Immature natural killer cell (primary cell): ENCODE measurements at regions not wholly inside any gene's neighbourhood (a gene's known extent, or its start where the extent isn't known, plus 50 kb on each side); places are given as distances from the start of the nearest gene placed in this dataset.

Source experiments
- DNase-seq, 3 donors: peaks; one replicate each; pipeline ENCODE4 v3.0.0; 2022; ENCODE audit warnings: mixed read lengths in 1 of 3
- H3K27ac Mint-ChIP-seq, 6 donors: one replicate each; pipeline ENCODE4 v1.8.0; 2020; ENCODE audit warnings: mixed read lengths in 6 of 6, mild to moderate bottlenecking in 5 of 6, inconsistent platforms in 4 of 6, moderate library complexity in 3 of 6
- H3K27me3 Mint-ChIP-seq, 3 donors: one replicate each; pipeline ENCODE4 v1.8.0; 2020 to 2021; ENCODE audit warnings: low read depth in 3 of 3, mild to moderate bottlenecking in 3 of 3, mixed read lengths in 3 of 3, moderate library complexity in 3 of 3, inconsistent platforms in 1 of 3
- H3K36me3 Mint-ChIP-seq, 3 donors: one replicate each; pipeline ENCODE4 v1.8.0; 2020; ENCODE audit warnings: mixed read lengths in 3 of 3, inconsistent platforms in 2 of 3, mild to moderate bottlenecking in 2 of 3
- H3K4me1 Mint-ChIP-seq, 2 donors: one replicate each; pipeline ENCODE4 v1.8.0; 2020; ENCODE audit warnings: inconsistent platforms in 2 of 2, mild to moderate bottlenecking in 2 of 2, mixed read lengths in 2 of 2, moderate library complexity in 1 of 2
- H3K4me3 Mint-ChIP-seq, 5 donors: one replicate each; pipeline ENCODE4 v1.8.0; 2020; ENCODE audit warnings: mild to moderate bottlenecking in 5 of 5, mixed read lengths in 5 of 5, inconsistent platforms in 3 of 5, moderate library complexity in 3 of 5
- H3K9me3 Mint-ChIP-seq, 6 donors: one replicate each; pipeline ENCODE4 v1.8.0; 2020; ENCODE audit warnings: mild to moderate bottlenecking in 6 of 6, mixed read lengths in 6 of 6, inconsistent platforms in 4 of 6, moderate library complexity in 3 of 6

DNA sequence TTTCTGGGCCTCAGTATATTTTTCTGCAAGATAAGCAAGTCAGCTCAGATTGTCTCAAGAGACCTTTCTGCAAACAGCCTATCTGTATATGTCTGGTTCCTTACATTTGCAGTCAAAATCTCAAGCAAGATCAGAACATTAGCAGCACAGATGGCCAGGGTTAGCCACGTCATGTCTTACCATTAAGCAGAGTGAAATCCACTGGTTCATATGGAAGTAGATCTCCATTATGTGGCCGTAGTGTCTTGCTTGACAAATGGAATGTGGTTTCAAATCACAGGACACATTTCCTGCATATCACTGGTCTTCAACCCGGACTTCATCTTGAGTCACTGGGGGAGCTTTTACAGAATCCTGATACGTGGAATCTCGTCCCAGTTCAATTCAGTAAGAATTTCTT, 500.2 kb downstream of the FBXO15 start:
- no peak for DNase-seq
- Mint-ChIP-seq H3K27me3 (peaks cover 0 to 1% (median 0%) of the 10 kb centered on the region in 3 donors), H3K4me3 (no peak overlapping the region), H3K36me3 (no peaks in the 10 kb centered on the region), H3K27ac (no peak overlapping the region), H3K4me1 (no peaks in the 10 kb centered on the region), H3K9me3 (peaks cover 0 to 16% (median 6%) of the 10 kb centered on the region in 6 donors)

GRCh38 chr18:73646772-73647171, 500.9 kb downstream of the FBXO15 start:
- H3K9me3 Mint-ChIP-seq = peaks cover 0 to 16% (median 6%) of the 10 kb centered on the region in 6 donors
- H3K36me3 Mint-ChIP-seq = no peaks in the 10 kb centered on the region
- H3K4me1 Mint-ChIP-seq = no peaks in the 10 kb centered on the region
- H3K27ac Mint-ChIP-seq = no peak overlapping the region
- no peak overlapping the region for H3K4me3 Mint-ChIP-seq
- H3K27me3 Mint-ChIP-seq = peaks cover 0 to 1% (median 0%) of the 10 kb centered on the region in 3 donors
- DNase-seq = no peak

GRCh38 chr18:73646196-73646595, 501.4 kb downstream of the FBXO15 start:
- no peak for DNase-seq
- H3K4me3 Mint-ChIP-seq = no peak overlapping the region
- peaks cover 0 to 1% (median 0%) of the 10 kb centered on the region in 3 donors for H3K27me3 Mint-ChIP-seq
- no peaks in the 10 kb centered on the region for H3K4me1 Mint-ChIP-seq
- H3K9me3 Mint-ChIP-seq = peaks cover 0 to 16% (median 6%) of the 10 kb centered on the region in 6 donors
- no peak overlapping the region for H3K27ac Mint-ChIP-seq
- no peaks in the 10 kb centered on the region for H3K36me3 Mint-ChIP-seq

DNA sequence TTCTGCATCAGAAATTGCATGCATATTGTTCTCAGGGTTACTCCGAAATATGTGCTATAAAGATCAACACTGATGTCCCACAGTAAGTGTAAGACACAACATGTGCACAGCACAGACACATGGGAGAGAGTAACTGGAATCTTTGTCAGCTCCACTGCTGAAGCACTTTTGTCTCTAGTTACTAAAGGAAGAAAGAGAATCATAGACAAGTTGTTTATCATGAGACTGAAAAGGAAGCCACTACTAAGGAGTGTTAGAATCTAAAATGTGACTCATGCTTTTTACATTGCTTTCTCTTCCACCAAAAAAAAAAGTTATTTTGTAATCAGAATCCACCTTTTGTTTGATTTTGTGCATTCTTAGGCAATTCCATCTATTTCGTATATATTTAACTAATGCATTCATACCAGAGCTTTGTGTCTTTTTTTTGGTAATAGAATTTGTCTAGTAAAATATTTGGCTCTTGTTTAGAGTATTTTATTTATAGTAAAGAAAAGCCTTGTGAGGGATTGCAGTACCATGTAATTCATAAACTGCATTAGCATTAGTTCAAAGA, 502.4 kb downstream of the FBXO15 start:
- H3K4me3 Mint-ChIP-seq = no peak overlapping the region
- H3K27ac Mint-ChIP-seq = no peak overlapping the region
- no peaks in the 10 kb centered on the region for H3K4me1 Mint-ChIP-seq
- H3K9me3 Mint-ChIP-seq = peaks cover 2 to 19% (median 7%) of the 10 kb centered on the region in 6 donors
- H3K27me3 Mint-ChIP-seq = peaks cover 0 to 1% (median 0%) of the 10 kb centered on the region in 3 donors
- no peaks in the 10 kb centered on the region for H3K36me3 Mint-ChIP-seq
- no peak for DNase-seq

GRCh38 chr18:73639788-73640187, 507.8 kb downstream of the FBXO15 start:
- Mint-ChIP-seq H3K9me3 (peaks cover 2 to 21% (median 6%) of the 10 kb centered on the region in 6 donors), H3K36me3 (no peaks in the 10 kb centered on the region), H3K4me3 (no peak overlapping the region), H3K4me1 (no peaks in the 10 kb centered on the region), H3K27ac (no peak overlapping the region), H3K27me3 (no peaks in the 10 kb centered on the region)
- DNase-seq = no peak

- H3K27me3 Mint-ChIP-seq = no peaks in the 10 kb centered on the region
- no peaks in the 10 kb centered on the region for H3K36me3 Mint-ChIP-seq
- no peak overlapping the region for H3K27ac Mint-ChIP-seq
- H3K4me1 Mint-ChIP-seq = no peaks in the 10 kb centered on the region
- no peak for DNase-seq
- H3K4me3 Mint-ChIP-seq = no peak overlapping the region
- H3K9me3 Mint-ChIP-seq = peaks cover 2 to 31% (median 7%) of the 10 kb centered on the region in 6 donors
Observed at GRCh38 chr18:73638709-73639108, 508.9 kb downstream of the FBXO15 start.

GRCh38 chr18:73636355-73636754, 511.3 kb downstream of the FBXO15 start:
- Mint-ChIP-seq H3K4me1 (no peaks in the 10 kb centered on the region), H3K4me3 (no peak overlapping the region), H3K9me3 (peaks cover 2 to 33% (median 6%) of the 10 kb centered on the region in 6 donors), H3K36me3 (no peaks in the 10 kb centered on the region), H3K27ac (no peak overlapping the region), H3K27me3 (no peaks in the 10 kb centered on the region)
- no peak for DNase-seq

- peaks cover 0 to 4% (median 0%) of the 10 kb centered on the region in 3 donors for H3K27me3 Mint-ChIP-seq
- peaks cover 0 to 7% (median 5%) of the 10 kb centered on the region in 6 donors for H3K9me3 Mint-ChIP-seq
- no peak overlapping the region for H3K4me3 Mint-ChIP-seq
- H3K4me1 Mint-ChIP-seq = no peaks in the 10 kb centered on the region
- H3K36me3 Mint-ChIP-seq = no peaks in the 10 kb centered on the region
- no peak for DNase-seq
- H3K27ac Mint-ChIP-seq = no peak overlapping the region
Observed at GRCh38 chr18:73626859-73627258, 520.8 kb downstream of the FBXO15 start.

DNA sequence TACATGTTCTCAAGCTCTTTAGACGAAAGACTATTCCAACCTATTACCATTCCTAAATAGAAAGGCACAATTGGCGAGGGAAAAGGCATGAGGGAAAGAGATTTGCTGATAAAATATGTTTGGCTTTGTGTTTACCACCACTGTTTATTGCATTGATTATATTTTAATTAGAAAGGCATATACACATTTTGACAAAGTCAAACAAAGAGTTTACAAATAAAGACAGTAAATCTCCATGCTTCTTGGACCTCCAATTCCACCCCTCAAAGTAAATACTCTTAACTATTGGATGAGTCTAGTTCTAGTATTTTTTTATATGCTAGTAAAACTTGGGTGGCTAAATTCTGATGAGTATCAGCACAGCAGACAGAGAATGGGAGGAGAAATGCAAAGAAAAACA, 521.4 kb downstream of the FBXO15 start:
- Mint-ChIP-seq H3K4me3 (no peak overlapping the region), H3K27me3 (peaks cover 0 to 4% (median 0%) of the 10 kb centered on the region in 3 donors), H3K9me3 (peaks cover 2 to 8% (median 5%) of the 10 kb centered on the region in 6 donors), H3K36me3 (no peaks in the 10 kb centered on the region), H3K4me1 (no peaks in the 10 kb centered on the region), H3K27ac (no peak overlapping the region)
- no peak for DNase-seq

- no peak for DNase-seq
- Mint-ChIP-seq H3K4me3 (no peak overlapping the region), H3K27ac (no peak overlapping the region), H3K9me3 (peaks cover 2 to 36% (median 11%) of the 10 kb centered on the region in 6 donors), H3K36me3 (no peaks in the 10 kb centered on the region), H3K27me3 (peaks cover 0 to 4% (median 0%) of the 10 kb centered on the region in 3 donors), H3K4me1 (no peaks in the 10 kb centered on the region)
Observed at GRCh38 chr18:73621091-73621490, 526.5 kb downstream of the FBXO15 start.

DNA sequence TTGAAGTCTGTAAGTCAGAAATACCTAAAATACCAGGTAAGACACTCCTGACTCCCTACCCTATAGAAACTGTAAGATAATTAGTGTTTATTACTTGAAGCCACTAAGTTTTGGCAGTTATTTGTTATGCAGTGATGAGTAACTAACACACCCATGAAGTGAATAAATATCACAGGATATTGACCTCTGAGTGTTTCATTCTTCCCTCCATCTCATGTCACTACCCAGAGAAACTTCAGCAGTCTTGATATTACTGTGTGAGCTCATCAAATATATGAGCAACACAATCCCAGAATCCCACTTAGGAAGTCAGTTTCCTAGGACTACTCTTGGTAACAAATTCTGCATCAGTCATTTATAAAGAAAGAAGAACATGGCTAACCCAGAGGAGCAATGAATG, 529.7 kb downstream of the FBXO15 start:
- Mint-ChIP-seq H3K4me3 (no peak overlapping the region), H3K27me3 (peaks cover 0 to 4% (median 0%) of the 10 kb centered on the region in 3 donors), H3K36me3 (no peaks in the 10 kb centered on the region), H3K4me1 (no peaks in the 10 kb centered on the region), H3K9me3 (peaks cover 5 to 37% (median 13%) of the 10 kb centered on the region in 6 donors), H3K27ac (no peak overlapping the region)
- no peak for DNase-seq

DNA sequence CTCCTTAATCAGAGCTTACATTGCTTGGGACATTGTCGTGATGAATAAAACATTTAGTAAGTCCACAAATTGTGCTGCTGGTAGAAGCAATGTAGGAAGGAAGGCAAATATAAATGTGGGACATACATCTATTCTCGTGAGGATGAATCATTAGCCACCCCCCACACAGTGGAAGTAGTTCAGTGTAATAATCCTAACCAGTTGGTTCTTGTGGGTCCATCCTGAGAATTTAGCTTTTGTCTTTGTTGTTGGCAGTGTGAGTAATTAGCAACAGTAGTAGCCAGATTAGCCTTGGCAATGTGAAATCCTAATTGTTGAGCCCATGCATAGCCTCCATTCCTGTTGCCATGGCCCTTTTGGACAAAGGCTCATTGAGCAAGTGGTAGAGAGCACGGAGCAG, 532.1 kb downstream of the FBXO15 start:
- Mint-ChIP-seq H3K27ac (no peak overlapping the region), H3K4me1 (no peaks in the 10 kb centered on the region), H3K27me3 (peaks cover 0 to 1% (median 0%) of the 10 kb centered on the region in 3 donors), H3K36me3 (peaks cover 0 to 5% (median 0%) of the 10 kb centered on the region in 3 donors), H3K4me3 (no peak overlapping the region), H3K9me3 (peaks cover 7 to 41% (median 15%) of the 10 kb centered on the region in 6 donors)
- DNase-seq = no peak

DNA sequence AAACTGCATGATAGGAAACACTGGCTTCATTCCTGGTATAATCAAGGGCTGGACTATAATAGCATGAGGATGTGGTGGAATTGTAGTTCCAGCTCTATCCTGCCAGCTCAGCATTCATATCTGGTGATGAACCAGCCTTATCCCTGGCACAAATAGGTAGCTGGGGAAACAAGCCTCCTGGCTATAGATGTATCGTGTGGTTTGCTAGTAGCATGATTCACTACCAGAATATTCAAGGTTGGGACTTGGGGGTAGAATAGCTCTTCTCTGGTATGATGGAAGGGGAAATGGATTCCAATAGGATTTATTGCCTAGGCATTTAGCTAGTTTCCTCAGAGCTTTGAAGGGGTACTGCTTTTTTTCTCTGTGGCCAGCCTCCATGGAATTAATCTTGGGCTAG, 532.8 kb downstream of the FBXO15 start:
- H3K4me3 Mint-ChIP-seq = no peak overlapping the region
- H3K27ac Mint-ChIP-seq = no peak overlapping the region
- no peak for DNase-seq
- no peaks in the 10 kb centered on the region for H3K4me1 Mint-ChIP-seq
- H3K27me3 Mint-ChIP-seq = peaks cover 0 to 1% (median 0%) of the 10 kb centered on the region in 3 donors
- peaks cover 5 to 42% (median 13%) of the 10 kb centered on the region in 6 donors for H3K9me3 Mint-ChIP-seq
- H3K36me3 Mint-ChIP-seq = peaks cover 0 to 5% (median 0%) of the 10 kb centered on the region in 3 donors

GRCh38 chr18:73613706-73614340, 533.8 kb downstream of the FBXO15 start:
- H3K4me3 Mint-ChIP-seq = no peak overlapping the region
- H3K36me3 Mint-ChIP-seq = peaks cover 0 to 5% (median 2%) of the 10 kb centered on the region in 3 donors
- H3K27me3 Mint-ChIP-seq = peaks cover 0 to 1% (median 0%) of the 10 kb centered on the region in 3 donors

More at GRCh38 chr18:73613706-73614340, 533.8 kb downstream of the FBXO15 start:
- Mint-ChIP-seq H3K9me3 (peaks cover 6 to 37% (median 11%) of the 10 kb centered on the region in 6 donors), H3K27ac (no peak overlapping the region), H3K4me1 (no peaks in the 10 kb centered on the region)
- no peak for DNase-seq
